NCI-H1694 treated with DMSO at 0.1 percent for 48 hours (cell line): ENCODE measurements at regions not wholly inside any gene's neighbourhood (a gene's known extent, or its start where the extent isn't known, plus 50 kb on each side); places are given as distances from the start of the nearest gene placed in this dataset.

Source experiments
- DNase-seq: peaks from one replicate; lab custom pipeline; 2025; lab: John Stamatoyannopoulos, UW

DNA sequence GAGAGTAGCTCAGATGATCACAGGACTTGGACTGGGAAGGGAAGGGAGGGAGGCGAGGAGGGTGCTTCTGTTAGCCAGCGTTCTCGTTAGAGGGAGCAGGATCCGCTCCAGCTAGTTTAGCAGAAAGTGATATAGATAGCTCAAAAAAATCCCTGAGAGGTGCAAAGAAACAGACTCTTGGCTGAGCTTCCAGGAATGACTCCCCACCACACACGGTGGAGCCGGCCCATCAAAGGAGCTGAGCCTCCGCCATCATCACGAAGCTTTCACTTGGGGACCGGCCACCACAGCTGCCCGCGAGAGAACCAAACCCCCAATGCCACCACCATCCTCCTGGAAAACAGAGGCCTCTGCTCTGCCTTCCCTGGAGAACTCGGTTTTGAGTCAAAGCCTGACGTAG is 124.6 kb upstream of the BCL2L14 start:
- no peak for DNase-seq

DNA sequence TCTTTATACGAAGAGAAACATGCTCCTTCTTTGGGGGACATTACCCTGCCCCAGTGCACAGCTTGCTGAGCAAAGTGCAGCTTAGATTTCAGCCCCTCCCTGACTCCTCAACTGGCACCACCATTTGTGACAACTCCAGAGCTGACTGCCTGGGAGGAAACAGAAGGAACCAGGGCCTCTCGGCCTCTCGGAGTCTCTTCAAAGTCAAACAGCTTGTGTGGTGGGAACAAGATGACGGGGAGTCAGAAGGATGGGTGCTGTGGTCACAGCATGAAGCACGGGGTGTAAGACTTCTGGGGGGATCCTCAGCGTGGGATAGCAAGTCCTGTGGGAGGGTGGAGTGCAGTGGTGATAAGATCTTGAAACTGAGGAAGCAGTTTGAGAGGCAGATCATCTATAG is 123.5 kb upstream of the BCL2L14 start:
- DNase-seq: no peak

DNA sequence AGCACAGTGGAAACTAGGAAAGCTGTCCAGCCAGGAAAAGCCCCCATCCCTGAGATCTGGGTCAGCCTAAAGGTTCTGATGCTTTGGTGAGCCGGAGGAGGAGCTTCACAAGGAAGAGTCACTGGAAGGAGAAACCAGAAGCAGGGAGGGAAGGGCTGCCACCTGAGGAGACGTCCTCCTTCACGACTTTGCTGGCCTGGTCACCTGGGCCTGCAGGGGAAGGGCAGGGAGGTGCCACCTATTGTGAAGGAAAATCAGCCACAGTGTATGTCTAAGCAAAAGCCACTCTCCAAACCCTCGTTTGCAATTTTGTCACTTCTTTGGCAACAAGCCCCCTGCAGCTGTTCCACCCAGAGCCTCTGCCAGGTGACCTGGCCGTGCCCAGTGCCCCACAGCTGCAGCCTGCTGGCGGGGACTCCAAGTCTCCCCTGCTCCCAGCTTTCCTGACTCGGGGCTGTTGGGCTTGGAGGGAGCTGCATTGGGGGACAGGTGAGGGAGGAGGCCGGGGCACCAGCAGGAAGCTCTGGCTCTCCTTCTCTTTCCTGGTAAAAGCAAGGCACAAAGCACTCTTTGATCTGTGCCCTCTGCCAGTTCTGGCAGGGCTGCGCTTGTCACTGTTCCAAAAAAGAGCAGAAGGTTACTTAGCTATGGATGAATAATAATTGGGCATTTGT is 120.9 kb upstream of the BCL2L14 start:
- peak; percentile 98 for DNase-seq

DNA sequence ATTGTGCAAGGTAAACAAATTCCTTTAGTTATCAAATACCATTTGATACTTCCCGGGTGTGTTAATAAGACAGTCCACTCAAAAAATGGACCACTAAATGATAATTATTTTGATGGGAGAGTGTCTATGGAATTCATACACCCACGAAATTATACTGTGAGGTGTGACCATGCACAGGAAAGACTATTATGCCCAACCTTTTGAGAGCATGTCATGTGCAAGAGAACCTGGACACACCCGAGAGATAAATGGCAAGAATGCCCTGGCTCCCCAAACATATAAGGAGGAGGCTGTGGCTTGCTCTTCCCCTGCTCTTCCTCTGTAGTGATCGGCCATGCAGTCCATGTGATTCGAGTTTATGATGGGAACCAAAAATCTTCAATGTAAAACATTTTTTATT is 119.5 kb upstream of the BCL2L14 start:
- DNase-seq: no peak

DNA sequence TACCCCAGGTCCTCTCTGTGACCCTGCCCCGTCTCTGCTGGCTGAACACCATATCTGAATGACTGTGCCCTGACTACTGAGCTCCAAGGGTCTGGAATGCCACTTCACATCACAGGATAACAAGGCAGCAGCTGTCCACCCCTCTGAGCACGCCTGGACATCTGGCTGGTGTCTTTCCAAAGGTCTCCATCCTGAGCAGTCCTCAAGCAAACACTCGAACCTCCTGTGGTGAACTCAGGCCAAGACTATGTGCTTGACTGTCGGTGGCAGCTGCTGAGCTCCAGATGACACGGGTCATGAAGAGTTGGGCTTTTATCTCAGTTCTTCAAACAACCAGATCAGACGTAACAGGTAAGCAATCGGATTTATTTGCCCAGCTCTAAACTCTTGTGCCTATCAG is 117.2 kb upstream of the BCL2L14 start:
- DNase-seq: peak; percentile 30

DNA sequence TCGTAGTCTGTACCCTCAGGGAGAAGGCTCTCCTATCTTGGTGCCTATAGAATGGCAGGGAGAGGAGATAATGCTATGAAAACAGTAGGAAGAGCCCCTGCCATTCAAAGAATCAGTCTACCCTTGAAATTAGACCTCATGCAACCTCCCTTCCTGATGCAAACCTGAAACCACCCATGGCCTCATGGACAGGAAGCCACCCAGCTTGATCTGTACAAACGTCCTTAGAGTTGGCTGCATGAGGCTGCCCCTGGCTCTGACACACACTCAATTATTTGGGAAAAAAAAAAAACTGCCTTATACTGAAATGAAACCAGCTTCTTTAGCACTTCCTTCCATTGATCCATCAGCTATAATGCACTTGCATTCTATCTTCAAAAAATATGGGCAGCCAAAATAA is 116.6 kb upstream of the BCL2L14 start:
- DNase-seq: no peak

DNA sequence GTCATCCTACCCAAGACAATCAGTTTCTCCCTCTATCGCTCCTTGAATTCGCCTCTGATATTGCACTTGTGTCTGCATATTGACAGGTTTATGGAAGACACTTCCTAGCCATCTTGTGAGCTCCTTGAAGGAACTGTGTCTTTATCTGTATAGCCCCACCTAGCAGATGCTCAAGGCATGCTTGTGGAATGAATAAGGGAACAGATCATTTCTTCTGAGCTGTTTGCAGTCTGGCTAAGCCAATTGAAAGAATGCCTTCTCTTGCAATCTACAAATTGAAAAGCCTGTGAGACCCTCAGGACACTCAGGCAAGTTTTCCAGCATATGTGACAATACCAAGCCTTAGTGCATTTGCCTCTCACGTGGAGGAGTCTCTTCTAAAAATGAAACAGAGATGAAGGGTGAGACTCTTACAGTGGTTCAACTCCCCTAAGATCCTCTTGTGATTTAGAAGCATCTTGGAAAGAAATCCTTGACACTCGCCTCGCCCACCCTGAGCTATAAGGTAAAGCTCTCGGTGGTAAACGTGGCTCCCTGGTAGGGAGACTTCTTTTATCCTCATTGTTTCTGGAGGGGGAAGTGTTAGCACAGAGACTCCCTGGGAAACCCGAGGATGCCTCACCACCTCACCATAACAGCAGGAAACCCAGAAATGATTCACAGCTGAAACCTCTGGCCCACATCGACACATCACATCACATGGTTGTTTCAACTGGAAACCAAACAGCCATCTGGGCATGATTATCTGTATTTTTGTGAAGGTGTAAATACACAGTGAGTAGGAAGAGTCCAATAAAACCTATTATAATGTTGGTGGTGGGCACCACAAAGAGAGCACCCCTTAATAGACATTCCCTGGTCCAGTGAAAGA is 112.3 kb upstream of the BCL2L14 start:
- no peak for DNase-seq

DNA sequence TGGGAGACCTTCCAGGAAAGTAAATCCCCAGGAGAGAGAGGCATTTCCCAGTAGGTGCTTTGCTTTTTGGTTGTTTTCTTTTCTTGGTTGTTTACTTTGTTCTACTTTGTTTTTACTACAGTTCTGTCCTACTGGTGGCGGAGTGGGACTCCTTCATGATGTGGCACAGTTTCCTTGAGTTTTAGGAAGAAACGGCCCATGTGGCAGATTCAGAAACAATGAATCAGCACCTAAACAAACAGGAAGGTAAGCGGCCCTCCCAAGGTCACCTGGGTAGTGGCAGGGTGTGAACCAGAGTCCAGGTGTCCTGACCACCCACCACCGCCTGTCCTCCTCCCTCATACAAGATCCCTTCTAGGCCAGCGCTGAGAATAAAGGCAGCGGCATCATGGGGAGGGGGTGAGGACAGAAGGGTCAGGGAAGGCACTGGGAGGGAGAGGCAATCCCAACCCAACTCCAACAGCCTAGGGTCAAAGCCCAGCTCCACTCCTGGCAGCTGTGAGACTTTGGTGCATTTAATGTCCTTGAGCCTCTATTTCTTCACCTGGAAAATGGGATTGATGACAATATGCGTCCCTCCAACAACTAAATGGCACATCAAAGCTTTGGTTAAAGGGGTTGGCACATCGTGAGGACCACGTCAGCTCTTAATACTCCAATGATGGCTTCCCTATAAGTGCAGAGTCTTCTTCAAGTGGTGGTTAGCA is 111.5 kb upstream of the BCL2L14 start:
- DNase-seq: no peak

DNA sequence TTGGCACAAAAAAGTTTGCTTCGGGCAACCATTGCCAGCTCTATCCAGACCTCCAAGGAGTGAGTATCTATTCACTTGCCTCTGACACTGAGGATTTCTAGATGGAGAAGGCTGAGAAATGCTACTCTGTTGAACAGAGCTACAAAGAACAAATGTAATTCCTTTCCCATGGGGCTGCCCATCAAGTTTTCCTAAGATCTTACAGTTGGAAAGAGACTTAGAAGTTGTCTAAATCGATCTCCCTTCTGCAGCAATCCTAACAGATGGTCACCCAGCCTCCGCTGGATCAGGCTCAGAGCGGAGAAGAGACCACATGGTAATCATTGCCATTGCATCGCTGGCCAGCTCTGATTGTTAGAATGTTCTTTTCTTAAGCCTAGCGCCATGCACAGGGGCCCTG is 110.1 kb upstream of the BCL2L14 start:
- no peak for DNase-seq

DNA sequence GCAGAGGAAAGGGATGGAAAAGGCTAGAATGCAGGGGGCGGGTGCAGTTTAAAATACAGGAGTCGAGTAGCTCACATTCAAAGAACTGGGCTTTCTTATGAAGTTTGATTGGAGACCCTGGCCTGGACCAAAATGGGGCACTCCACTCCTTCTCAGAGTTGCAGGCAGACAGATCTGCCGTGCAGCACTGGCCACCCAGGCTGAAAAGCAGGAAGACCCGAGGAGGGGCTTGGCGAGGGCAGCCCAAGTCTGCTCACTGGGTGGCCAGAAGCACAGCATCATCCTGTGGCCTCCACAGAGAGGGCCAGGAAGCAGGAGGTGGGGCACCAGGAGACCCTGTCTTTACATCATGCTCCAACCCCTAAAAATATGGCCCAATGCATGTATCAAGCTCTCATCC is 109.1 kb upstream of the BCL2L14 start:
- no peak for DNase-seq

DNA sequence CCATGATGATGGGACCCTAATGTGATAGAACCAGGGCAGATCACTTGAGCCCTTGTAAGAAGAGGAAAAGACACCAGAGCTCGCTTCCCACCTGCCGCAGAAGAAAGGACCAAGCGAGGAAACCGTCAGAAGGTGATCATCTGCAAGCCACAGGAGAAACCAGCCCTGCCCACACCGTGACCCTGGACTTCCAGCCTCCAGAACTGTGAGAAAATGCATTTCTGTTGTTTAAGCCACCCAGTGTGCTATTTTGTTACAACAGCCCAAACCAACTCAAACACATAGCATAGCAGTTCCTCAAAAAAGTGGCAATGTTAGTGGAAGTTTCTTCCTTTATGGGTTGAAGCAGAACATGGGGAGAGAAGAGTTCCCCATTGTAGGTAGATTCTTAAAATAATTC is 107.9 kb upstream of the BCL2L14 start:
- no peak for DNase-seq

DNA sequence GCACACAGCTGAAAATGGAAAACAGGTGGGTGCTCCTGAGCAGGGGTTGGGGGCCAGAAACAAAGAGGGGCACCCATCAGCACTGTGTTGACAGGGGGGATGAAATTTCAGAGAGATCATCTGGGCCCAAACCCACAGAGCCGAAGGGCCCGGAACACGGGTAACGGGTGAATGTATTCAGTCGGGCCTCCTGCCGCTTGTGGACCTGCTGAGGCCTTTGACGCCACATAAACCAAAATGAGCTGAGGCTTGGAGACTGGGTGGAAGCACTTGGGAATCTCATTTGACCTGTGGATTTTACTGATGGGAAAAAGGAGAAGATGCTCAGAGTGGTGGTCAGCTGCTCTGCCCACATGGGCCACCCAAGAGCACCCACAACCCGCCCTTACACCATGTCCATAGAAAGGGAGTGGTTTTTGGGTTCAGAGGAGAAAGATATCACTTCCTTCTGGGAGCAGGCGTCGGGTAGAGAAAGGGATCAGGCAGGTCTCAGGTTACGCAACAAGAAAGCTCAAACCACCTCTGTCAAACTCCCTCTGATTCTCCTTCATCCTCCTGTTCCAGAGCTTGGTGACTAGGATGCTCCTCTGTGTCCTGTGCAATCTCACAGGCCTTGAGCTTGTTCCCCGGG is 106.8 kb upstream of the BCL2L14 start:
- no peak for DNase-seq

DNA sequence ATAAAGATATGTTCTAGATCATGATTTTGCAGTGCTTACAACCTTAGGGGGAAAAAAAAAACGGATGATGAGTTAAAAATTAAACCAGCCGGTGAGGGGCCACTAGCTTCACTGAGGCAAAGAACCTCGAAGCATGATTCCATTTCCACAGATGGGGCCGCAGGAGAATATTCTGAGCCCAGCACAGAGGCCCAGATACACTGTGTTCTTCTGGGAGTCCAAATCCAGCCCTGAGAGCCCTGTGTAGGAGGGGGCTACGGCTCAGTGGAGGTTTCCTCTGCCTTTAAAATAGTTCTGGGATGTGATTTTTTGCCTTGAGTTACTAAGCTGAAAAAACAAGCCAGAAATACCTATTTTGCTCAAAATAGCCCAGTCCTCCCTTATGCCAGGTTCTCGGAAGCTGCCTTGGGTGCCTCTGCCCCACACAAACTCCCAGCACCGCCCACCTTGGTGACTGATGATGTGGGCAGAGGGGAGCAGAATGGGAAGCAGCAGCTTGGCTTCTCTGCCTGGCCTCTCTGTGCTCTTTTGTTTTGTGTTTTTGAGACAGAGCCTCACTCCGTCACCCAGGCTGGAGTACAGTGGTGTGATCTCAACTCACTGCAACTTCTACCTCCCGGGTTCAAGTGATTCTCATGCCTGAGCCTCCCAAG is 105.4 kb upstream of the BCL2L14 start:
- no peak for DNase-seq

DNA sequence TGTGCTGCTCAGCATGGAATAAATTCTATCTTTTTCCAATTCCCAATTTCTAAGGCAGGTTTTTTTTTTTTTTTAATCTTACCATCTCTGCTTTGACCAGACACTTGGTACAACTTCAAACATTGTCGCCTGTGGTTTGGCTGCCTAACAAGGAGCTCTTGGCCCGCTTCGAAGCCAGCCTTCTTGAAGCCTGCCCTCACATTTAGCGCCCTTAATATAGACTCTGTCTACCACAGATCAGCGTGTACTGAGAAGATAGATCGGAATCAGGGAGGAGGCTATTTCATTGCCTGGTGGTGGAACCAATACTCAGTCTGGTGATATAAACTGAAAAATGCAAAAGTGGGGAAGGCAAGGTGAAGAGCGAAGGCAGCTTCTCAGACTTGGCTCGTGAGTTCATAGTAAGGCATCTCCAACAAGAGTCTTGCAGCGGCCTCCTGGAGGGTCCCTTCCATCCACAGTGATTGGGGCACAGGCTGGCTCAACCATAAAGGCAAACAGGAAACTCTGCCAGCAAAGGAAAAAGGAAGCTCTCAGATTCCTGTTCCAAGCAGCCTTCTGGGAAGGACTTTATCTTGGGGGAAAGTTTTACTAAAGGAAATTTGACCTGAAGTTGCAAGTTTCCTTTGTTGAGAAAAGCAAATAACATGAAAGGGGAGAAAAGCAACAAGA is 103.2 kb upstream of the BCL2L14 start:
- no peak for DNase-seq

DNA sequence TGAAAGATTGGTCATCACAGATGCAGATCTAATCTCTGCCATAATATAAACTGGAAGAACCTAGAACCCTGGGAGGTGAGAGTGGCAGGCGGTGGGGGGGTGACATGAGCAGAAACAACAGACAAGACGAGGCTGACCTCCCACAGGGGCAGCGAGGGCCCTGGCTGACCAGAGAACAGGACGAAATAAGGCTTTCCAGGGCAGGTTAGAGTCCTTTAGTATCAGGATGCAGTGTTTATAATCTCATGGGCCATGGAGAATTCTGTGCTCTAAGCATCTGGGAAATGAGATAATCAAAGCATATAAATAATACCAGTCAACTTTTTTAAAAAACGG is 102.7 kb upstream of the BCL2L14 start:
- DNase-seq: no peak

DNA sequence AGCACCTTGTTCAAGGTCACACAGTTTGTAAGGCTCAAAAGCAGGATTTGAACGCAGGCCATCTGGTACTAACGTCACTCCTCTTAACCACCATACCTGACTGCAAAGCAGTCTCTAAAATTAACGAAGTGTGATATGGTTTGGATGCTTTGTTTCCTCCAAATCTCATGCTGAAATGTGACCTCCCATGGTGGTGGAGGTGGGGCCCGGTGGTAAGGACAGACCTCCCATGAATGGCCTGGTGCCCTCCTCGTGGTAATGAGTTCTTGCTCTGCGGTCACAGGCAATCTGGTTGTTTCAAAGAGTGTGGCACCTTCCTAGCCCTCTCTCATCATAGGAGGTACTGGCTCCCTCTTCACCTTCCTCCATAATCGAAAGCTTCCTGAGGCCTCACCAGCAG is 102.2 kb upstream of the BCL2L14 start:
- no peak for DNase-seq

DNA sequence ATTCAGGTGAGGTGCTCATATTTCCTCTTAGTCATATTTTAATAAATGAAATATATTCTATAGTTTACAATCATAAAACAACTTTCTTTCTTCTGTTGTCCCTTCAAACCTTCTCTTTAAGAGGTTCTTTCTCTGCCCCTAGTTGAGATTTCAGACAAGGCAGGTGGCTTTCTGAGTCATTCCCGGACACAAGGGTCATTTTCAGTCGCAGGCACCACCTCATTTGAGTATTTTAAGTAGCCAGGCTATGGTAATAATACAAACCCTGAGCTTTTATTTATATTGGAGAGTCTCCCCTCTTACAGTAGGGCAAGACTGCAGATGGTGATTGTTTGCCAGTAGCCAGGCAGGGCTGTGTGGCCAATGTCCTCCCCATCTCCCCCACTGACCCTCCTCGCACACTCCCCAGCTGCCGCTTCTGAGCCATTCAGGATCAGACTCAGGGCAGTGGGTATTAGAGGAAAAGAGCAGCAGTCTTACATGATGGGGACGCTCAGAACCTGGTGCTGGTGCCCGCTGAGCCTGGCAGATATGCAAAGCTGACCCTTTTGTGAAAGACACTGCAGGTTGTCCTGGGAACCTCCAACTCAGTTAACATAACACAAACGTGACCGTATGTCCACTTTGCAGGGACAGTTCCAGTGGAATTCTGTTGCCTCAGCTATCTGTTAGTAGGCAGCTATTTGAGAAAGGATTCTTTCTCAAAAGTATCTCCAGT is 101.1 kb upstream of the BCL2L14 start:
- no peak for DNase-seq

DNA sequence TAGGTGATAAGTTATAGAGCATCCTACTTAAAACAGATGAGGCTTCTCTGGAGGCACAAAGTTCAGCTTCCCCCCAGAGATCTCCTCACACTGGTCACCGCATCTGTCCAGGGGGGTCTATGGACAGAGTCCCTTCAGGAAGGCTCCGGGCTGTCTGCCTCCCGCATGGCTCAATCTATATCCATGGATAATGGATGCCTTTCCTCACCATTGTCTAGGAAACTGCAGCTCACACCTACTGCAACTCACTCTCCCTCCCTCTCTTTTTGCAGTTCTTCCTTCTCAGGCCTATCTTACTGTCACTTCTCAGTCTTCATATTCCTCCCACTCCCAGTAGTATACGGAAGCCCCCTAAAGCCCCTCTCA is 100.6 kb upstream of the BCL2L14 start:
- no peak for DNase-seq

DNA sequence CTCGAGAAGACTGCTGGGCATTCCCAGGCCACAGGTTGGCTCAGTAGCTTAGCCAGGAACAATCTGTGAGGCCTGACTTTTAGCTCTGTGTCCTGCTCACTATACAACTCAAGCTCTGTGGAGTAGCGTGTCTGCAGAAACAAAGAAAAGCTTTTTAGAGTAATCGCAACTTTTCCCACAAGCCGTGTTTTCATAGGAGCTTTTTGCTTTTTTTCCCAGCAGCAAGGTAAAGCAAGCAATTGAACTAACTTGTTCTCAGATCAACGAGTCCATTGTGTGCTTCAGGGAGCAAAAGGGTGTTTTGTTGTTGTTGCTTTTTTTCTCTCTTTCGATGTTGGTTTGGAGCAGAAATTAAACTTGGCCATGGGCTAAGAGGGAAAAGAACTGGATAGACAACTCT is 97.3 kb upstream of the BCL2L14 start:
- no peak for DNase-seq

DNA sequence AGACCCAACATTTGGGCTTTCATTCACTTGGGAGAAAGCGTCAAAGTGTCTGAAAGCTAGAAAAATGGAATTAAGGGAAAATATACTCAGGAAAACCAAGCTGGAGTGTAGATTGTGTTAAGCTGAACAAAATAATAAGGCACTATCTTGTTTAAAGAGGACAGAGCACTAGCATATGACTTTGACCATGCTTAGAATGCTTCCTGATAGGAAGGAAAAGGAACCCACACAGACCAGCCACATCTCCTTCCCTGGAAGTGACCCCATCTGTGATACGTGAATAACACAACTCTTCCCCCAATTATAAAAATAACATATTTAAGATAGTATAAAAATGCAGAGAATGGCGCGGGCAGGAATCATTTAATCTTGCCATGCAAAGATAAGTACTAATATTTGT is 94.7 kb upstream of the BCL2L14 start:
- DNase-seq: no peak
